Epithelial cell of esophagus (primary cell): ENCODE measurements at regions not wholly inside any gene's neighbourhood (a gene's known extent, or its start where the extent isn't known, plus 50 kb on each side); places are given as distances from the start of the nearest gene placed in this dataset.

Experiments
- DNase-seq: peaks from one replicate; pipeline ENCODE4 v3.0.0; 2010; ENCODE audit warnings: low read depth
- H3K4me3 ChIP-seq: 2 replicates; pipeline ENCODE4 v1.5.1; 2011; ENCODE audit warnings: mild to moderate bottlenecking, low read length, control low read depth
- TF ChIP-seq, protein P1 (sequence below): IDR thresholded peaks from 2 replicates; pipeline ENCODE4 v1.5.1; 2011; ENCODE audit warnings: low read depth, mild to moderate bottlenecking, low read length, control low read depth, inconsistent platforms; ENCODE audit not compliant: insufficient read depth; ENCODE audit errors: missing control alignments

DNA sequence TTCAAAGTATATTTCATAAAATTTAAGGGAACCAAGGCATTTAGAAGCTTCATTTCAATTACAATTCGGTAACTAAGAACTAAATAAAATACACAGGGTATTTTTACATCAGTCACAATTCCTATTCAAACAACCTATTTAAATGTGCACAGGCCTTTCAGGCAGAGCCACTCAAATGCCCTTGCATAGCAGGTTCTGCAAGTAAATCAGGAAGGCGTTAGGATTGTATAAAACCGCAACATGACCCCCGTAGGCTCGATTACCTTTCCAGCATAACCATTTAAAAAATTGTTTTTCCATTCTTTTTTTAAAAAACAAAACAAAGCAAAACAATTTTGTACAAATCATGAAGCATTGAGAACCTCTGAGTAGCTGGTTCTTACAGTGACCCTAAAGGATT is 289.9 kb upstream of the SP8 start:
- peak; percentile 78 for DNase-seq
- no peak overlapping the region for H3K4me3 ChIP-seq
- TF ChIP-seq, protein P1, sequence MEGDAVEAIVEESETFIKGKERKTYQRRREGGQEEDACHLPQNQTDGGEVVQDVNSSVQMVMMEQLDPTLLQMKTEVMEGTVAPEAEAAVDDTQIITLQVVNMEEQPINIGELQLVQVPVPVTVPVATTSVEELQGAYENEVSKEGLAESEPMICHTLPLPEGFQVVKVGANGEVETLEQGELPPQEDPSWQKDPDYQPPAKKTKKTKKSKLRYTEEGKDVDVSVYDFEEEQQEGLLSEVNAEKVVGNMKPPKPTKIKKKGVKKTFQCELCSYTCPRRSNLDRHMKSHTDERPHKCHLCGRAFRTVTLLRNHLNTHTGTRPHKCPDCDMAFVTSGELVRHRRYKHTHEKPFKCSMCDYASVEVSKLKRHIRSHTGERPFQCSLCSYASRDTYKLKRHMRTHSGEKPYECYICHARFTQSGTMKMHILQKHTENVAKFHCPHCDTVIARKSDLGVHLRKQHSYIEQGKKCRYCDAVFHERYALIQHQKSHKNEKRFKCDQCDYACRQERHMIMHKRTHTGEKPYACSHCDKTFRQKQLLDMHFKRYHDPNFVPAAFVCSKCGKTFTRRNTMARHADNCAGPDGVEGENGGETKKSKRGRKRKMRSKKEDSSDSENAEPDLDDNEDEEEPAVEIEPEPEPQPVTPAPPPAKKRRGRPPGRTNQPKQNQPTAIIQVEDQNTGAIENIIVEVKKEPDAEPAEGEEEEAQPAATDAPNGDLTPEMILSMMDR, result no peak

DNA sequence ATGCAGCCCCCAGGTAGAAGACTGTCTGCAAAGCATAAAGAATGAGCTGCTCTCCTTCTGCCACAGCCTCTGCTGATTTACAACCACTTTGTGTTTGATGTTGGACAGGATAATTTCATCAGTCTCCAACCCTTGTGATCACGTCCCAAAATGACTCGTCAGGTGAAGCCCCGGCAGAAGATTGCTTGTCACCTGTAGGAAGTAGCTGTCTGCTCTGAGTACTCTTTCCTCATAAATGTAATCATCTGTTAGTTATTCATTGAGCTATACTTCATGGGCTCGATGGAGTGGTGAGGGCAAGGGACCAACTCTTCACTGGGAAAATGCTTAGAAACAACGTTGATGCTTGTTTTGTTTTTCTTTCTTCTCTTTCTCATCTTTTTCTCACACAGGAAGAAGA is 290.9 kb upstream of the SP8 start:
- peak; percentile 59 for DNase-seq
- no peak overlapping the region for H3K4me3 ChIP-seq
- TF ChIP-seq, protein P1, result no peak

DNA sequence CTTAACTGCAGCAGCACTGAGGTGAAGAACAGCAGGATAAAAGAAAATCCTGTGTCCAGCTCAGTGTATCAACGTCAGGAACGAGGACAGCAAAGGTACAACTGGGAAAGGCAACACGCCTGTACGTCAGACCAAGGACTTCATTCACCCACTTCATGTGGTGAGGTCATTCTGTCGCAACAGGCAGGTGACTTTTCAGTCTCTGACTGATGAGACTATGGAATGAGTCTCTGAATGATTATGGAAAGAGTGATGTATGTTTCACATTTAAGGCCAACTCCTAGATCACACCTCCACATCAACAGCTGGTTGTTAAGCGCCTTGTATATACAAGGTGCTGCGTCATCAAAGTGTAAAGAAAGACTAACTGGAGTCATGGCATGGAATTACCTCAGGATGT is 297.6 kb upstream of the SP8 start:
- no peak overlapping the region for H3K4me3 ChIP-seq
- TF ChIP-seq, protein P1, result no peak
- peak; percentile 66 for DNase-seq

DNA sequence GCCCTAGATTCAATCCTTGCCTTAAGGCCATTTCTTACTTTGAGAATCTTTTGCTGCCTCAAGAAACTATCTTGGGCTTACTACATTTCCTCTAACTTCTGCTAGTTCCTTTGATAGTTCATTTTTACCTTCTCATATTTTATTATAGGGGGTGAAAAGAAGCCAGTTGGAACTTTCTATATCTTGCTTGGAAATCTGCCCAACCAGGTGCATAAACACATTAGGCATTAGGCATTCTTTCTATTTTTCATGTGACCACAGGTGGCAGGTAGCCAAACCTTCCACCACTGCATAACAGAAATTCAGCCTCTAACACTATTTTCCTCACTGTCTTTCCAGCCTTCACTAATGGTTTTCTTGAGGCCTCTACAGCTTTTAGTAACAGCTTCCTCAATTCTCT is 300.0 kb upstream of the SP8 start:
- DNase-seq, result peak; percentile 71
- TF ChIP-seq, protein P1, result no peak
- H3K4me3 ChIP-seq, result no peak overlapping the region

DNA sequence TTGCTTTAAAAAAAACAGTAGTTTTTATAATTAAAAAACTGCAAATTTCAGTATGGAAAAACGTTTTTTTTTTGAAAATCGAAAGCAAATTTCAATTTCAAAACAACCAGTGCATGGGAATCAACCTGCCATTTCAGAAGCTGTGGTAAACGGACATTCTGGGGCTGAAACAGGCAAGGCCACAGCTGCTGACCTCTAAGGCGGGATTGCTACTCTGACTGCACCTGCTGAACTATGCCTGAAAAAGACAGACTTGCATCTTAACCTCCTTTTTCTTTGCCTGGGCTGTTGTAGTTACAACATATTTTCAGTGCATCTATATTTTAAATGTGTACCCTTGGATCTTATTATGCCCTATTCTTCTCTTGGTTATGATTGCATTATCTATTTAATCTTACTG is 303.0 kb upstream of the SP8 start:
- TF ChIP-seq, protein P1, result no peak
- no peak for DNase-seq
- H3K4me3 ChIP-seq, result no peak overlapping the region

DNA sequence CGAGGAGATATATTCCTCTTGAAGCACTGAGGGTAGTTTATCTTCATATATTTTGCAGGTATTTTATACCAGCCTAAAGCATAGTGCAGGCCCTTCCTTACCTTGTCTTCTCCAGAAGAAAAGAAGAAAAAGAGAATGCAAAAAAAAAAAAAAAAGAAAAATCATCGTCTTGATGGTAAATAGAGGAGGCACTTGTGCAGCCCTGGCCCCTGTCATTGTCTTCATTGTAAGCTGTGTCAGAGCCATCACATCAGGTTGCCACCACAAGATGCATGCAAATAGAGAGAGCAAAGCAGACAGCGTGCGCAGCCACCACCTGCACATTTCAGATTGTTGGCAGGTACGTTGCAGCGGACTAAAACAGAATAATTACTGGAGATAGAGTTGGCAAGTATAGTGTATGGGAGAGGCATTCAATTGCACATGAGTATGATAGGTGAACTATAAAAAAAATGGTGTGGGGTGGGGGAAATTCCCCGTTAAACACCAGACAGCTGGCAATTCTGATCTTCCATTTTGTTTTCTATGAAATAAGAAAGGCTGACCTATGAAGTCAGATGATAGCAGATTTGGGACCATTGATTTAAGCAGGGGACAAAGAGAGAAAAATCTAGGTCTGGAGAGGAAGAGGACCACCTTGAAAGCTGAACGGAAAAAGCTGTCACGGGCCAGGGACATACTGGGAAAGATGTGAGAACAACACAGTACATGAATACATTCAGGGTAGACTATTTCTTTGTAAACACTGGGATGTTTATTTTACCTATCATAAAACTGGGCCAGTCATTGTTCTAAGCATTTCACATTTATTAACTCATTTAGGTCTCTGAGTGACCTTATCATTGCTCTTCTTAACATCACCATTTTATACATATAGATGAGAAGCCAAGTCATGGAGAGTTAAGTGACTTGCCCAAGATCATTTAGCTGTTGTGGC is 306.3 kb upstream of the SP8 start:
- no peak for DNase-seq
- H3K4me3 ChIP-seq, result no peak overlapping the region
- TF ChIP-seq, protein P1, result no peak

DNA sequence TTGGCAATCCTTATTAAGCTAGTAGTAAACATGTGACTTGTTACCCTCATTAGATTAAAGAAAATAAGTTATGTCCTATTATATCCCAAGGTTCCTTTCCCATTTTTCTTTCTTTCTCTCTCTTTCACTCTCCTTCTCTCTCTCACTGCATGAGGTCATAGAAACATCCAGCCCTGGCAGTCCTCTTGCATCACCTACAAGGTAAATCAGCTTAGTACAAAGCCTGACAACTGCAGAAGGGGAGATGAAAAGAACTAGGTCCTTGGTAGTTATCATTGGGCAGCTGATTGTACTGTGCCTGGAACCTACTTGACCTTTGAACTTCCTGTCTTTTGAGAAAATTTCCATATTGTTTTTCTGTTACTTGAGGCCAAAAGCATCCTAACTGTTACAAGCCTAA is 307.9 kb upstream of the SP8 start:
- TF ChIP-seq, protein P1, result no peak
- H3K4me3 ChIP-seq, result no peak overlapping the region
- peak; percentile 12 for DNase-seq
